Rectal smooth muscle tissue (tissue), 1 donor: ENCODE measurements at regions not wholly inside any gene's neighbourhood (a gene's known extent, or its start where the extent isn't known, plus 50 kb on each side); places are given as distances from the start of the nearest gene placed in this dataset.
"Not testable (repeated sequence)": the region's sequence is repeated elsewhere in the genome, so short reads cannot be mapped to it uniquely, and the experiment has no call there.

ENCODE experiments used
- H3K27ac ChIP-seq: one replicate; pipeline ENCODE4 v1.7.0; 2013; ENCODE audit warnings: low read depth, low read length, inconsistent platforms
- H3K27me3 ChIP-seq: one replicate; pipeline ENCODE4 v1.7.0; 2013; ENCODE audit warnings: low read length; ENCODE audit not compliant: control insufficient read depth, insufficient read depth
- H3K36me3 ChIP-seq: one replicate; pipeline ENCODE4 v1.7.0; 2013; ENCODE audit warnings: low read length; ENCODE audit not compliant: control insufficient read depth, insufficient read depth
- H3K4me1 ChIP-seq: one replicate; pipeline ENCODE4 v1.7.0; 2013; ENCODE audit warnings: low read length; ENCODE audit not compliant: control insufficient read depth, insufficient read depth
- H3K4me3 ChIP-seq: one replicate; pipeline ENCODE4 v1.7.0; 2013; ENCODE audit warnings: low read length
- H3K9ac ChIP-seq: one replicate; pipeline ENCODE4 v1.7.0; 2013; ENCODE audit warnings: low read length

DNA sequence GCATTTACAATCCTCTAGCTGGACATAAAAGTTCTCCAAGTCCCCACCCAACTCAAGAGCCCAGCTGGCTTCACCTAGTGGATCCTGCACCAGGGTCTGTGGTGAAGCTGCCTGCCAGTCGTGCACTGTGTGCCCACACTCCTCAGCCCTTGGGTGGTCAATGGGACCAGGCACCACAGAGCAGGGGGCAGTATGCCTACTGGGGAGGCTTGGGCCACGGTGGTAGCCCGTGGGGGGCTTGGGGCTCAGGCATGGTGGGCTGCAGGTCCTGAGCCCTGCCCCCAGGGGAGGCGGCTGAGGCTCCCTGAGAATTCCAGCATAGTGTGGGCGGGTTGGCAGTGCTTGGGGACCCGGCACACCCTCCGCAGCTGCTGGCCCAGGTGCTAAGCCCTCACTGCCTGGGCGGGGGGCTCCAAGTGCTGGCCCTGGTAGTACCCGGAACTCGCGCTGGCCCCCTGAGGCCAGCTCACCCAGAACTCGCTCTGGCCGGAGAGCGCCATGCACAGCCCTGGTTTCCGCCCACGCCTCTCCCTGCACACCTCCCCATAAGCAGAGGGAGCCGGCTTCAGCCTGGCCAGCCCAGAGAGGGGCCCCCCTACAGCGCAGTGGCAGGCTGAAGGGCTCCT is 1473.4 kb downstream of the SUCLG1 start:
- Histone ChIP-seq H3K27me3 (no peaks in the 10 kb centered on the region), H3K9ac (no peak overlapping the region), H3K4me1 (no peaks in the 10 kb centered on the region), H3K27ac (no peak overlapping the region), H3K36me3 (no peaks in the 10 kb centered on the region), H3K4me3 (no peak overlapping the region)

DNA sequence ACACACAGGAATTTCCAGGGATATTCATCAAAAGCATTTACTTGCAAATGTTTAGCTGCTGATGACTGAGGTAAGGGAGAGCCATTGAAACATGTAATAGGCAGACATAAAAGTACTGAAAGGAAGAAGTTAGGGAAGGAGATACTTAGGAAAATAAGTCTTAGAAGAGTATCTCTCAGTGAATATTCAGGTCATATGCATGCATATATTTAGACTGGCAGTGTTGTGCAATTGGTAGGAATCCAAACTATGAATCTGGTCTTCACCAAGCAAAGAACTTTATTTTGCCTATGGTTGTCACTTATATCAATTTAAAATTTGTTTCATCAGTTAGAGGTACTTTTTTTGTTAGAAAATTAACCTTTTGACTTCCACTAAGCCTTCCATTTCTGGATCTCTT is 1490.7 kb downstream of the SUCLG1 start:
- H3K4me3 ChIP-seq, result no peak overlapping the region
- no peak overlapping the region for H3K27ac ChIP-seq

DNA sequence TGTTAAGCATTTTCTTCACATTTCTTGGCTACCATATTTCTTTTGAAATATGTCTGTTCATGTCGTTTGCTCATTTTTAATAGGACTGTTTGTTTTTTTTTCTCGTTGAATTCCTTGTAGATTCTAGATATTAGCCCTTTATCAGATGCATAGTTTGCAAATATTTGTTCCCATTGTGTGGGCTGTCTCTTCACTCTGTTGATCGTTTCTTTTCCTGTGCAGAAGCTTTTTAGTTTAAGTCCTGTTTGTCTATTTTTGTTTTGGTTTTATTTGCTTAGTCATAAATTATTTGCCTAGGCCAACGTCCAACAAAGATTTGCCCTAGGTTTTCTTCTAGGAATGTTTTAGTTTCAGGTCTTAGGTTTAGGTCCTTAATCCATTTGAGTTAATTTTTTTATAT is 1494.7 kb downstream of the SUCLG1 start:
- H3K9ac ChIP-seq, result no peak overlapping the region
- H3K4me1 ChIP-seq, result no peaks in the 10 kb centered on the region
- no peaks in the 10 kb centered on the region for H3K36me3 ChIP-seq
- H3K4me3 ChIP-seq, result no peak overlapping the region
- H3K27ac ChIP-seq, result no peak overlapping the region
- no peaks in the 10 kb centered on the region for H3K27me3 ChIP-seq

More for the DNA sequence above, 1490.7 kb downstream of the SUCLG1 start:
- H3K9ac ChIP-seq, result no peak overlapping the region
- no peaks in the 10 kb centered on the region for H3K4me1 ChIP-seq
- no peaks in the 10 kb centered on the region for H3K36me3 ChIP-seq
- no peaks in the 10 kb centered on the region for H3K27me3 ChIP-seq

DNA sequence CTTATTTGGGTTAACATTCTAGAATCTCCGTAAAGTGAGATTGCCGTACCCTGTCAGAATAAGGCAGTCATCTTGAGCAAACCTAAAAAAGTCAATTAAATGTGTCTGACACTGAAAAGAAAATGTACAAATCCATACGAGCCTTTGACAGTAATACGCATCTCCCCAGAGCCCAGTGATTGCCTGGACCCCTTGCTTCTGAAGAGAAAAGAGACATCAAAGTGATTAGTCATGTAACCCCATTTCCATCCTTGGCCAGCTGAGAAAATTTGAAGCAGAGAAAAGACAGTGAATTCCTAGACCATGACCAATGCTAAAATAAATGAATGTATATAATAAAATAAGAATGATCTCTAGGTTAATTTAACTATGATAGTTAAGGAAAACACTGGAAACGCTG is 1499.4 kb downstream of the SUCLG1 start:
- no peaks in the 10 kb centered on the region for H3K4me1 ChIP-seq
- no peak overlapping the region for H3K27ac ChIP-seq
- H3K4me3 ChIP-seq, result no peak overlapping the region
- no peaks in the 10 kb centered on the region for H3K27me3 ChIP-seq
- no peak overlapping the region for H3K9ac ChIP-seq
- H3K36me3 ChIP-seq, result no peaks in the 10 kb centered on the region

DNA sequence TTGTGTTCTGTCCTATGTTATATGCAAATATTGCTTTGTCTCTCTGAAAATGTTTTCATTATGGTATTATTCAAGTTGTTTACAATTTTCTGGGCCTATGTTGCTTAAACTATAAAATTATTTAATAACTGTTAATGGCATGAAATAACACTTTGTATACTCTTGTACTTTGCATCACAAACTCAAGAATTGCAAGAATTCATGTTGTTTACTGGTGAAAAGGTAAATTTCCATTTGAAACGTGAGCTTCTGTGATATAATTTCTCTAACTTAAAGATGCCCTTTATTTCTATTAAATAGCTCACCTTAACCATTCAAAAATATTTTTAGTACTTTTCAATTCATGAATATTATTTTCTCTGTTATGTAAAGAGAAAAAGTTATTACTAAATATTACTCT is 1504.2 kb downstream of the SUCLG1 start:
- Histone ChIP-seq H3K36me3 (no peaks in the 10 kb centered on the region), H3K27me3 (no peaks in the 10 kb centered on the region), H3K4me1 (no peaks in the 10 kb centered on the region), H3K4me3 (no peak overlapping the region), H3K27ac (no peak overlapping the region), H3K9ac (no peak overlapping the region)

DNA sequence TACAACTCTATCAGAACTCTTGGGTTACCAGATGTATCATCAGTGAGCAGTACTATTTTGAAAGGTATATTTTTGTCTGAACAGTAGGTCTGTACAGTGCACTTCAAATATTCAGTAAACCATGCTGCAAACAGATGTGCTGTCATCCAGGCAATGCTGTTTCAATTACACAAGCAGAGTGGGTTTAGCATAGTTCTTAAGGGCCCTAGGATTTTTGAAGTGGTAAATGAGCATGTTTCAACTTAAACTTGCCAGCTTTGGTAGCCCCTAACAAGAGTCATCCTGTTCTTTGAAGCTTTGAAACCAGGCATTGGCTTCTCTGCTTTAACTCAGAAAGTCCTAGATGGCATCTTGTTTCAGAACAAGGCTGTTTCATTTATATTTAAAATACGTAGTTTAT is 1519.9 kb downstream of the SUCLG1 start:
- Histone ChIP-seq H3K4me3 (no peak overlapping the region), H3K27me3 (no peaks in the 10 kb centered on the region), H3K36me3 (no peaks in the 10 kb centered on the region), H3K27ac (no peak overlapping the region), H3K4me1 (no peaks in the 10 kb centered on the region), H3K9ac (no peak overlapping the region)

DNA sequence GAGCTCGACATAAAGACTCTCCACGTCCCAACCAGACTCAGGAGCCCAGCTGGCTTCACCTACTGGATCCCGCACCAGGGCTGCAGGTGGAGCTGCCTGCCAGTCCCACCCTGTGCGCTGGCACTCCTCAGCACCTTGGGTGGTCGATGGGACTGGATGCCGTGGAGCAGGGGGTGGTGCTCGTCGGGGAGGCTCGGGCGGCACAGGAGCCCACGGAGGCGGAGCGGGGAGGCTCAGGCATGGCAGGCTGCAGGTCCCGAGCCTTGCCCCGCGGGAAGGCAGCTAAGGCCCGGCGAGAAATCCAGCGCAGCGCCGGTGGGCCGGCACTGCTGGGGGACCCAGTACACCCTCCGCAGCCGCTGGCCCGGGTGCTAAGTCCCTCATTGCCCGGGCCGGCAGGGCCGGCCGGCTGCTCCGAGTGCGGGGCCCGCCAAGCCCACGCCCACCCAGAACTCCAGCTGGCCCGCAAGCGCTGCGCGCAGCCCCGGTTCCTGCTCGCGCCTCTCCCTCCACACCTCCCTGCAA is 1520.7 kb downstream of the SUCLG1 start:
- not testable (repeated sequence) for H3K9ac ChIP-seq, H3K27ac ChIP-seq

DNA sequence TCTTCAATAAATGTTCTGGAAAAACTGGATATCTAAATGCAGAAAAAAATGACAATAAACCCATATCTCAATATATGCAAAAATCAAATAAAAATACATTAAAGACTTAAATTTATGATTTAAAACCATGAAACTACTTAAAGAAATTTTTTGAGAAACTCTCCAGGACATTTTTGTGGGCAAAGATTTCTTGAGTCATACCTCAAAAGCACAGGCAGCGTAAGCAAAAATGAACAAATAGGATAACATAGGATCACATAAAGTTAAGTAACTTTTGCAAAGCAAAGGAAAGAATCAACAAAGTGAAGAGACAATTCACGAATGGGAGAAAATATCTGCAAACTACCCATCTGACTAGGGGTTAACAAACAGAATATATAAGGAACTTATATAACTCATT is 1545.5 kb downstream of the SUCLG1 start:
- no peak overlapping the region for H3K9ac ChIP-seq

More for the DNA sequence above, 1520.7 kb downstream of the SUCLG1 start:
- H3K36me3 ChIP-seq, H3K4me3 ChIP-seq, H3K4me1 ChIP-seq, H3K27me3 ChIP-seq: not testable (repeated sequence)

DNA sequence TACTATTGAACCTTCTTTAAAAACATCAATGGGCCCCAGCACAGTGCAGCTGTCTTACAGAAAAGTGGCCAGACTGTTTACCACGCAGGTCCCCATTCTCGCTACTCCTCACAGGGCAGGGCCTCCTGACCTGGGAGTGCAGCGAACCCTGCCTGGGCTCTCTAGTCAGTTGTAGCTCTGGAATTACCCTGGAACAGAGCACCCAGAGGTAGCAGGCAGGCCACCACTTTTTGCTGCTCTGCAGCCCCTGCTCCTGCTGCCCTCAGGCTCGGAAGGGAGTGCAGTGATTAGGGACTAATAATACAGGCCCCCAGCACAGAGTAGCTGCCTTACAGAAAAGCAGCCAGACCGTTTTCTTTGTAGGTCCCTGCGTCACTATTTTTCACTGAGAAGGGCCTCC is 1563.0 kb downstream of the SUCLG1 start:
- Histone ChIP-seq H3K27ac (no peak overlapping the region), H3K4me3 (no peak overlapping the region), H3K4me1 (no peaks in the 10 kb centered on the region), H3K27me3 (no peaks in the 10 kb centered on the region), H3K36me3 (no peaks in the 10 kb centered on the region), H3K9ac (no peak overlapping the region)

More for the DNA sequence above, 1545.5 kb downstream of the SUCLG1 start:
- no peak overlapping the region for H3K27ac ChIP-seq
- H3K4me3 ChIP-seq, result no peak overlapping the region
- H3K27me3 ChIP-seq, result no peaks in the 10 kb centered on the region
- H3K36me3 ChIP-seq, result no peaks in the 10 kb centered on the region
- H3K4me1 ChIP-seq, result no peaks in the 10 kb centered on the region

DNA sequence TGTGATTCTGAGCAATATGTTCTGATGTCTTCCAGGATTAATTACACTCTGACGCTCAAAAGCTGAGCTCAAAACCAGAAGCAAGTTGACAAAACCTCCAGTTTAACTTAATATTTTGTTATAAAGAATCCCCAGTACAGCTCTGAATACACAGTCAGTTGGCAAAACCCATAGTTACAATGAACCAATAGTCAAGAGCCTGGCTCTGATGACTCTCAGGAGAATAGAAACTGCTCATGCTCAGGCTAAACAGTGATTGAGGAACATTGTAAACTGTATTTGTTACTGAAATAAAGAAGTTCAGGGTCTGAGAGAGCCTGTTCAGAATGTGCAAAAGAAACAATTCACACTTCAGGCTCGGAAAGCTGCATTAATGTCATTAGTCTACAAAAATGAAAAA is 1565.9 kb downstream of the SUCLG1 start:
- Histone ChIP-seq H3K4me1 (no peaks in the 10 kb centered on the region), H3K36me3 (no peaks in the 10 kb centered on the region), H3K4me3 (no peak overlapping the region), H3K9ac (no peak overlapping the region), H3K27me3 (no peaks in the 10 kb centered on the region), H3K27ac (no peak overlapping the region)

DNA sequence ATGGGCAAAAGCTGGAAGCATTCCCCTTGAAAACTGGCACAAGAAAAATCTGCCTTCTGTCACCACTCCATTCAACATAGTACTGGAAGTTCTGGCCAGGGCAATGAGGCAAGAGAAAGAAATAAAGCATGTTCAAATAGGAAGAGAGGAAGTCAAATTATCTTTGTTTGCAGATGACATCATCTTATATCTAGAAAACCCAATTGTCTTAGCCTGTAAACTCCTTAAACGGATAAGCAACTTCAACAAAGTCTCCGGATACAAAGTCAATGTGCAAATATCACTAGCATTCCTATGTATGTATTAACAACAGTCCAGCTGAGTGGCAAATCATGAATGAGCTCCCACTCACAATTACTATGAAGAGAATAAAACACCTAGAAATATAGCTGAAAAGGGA is 1579.3 kb downstream of the SUCLG1 start:
- H3K27me3 ChIP-seq, result no peaks in the 10 kb centered on the region
- no peaks in the 10 kb centered on the region for H3K4me1 ChIP-seq
- H3K4me3 ChIP-seq, result no peak overlapping the region
- no peak overlapping the region for H3K9ac ChIP-seq
- H3K36me3 ChIP-seq, result no peaks in the 10 kb centered on the region
- H3K27ac ChIP-seq, result no peak overlapping the region

DNA sequence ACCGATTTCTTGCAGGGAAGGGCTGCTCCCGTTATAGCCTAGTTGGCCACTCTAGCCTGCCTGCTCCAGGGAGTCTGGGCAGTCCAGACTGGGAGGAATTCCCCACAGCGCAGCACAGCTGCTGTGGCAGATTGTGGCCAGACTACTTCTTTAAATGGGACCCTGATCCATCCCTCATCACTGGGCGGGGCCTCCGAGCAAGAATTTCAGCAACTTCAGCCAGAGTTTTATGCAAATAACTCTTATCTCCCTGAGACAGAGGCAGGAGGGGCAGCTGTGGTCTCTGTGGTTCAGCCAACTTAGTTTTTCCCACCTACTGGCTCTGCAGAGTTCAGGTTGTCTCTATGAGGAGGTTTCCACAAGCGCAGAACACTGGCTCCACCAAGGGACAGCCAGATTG is 1583.2 kb downstream of the SUCLG1 start:
- Histone ChIP-seq H3K27ac (no peak overlapping the region), H3K4me1 (no peaks in the 10 kb centered on the region), H3K27me3 (no peaks in the 10 kb centered on the region), H3K4me3 (no peak overlapping the region), H3K9ac (no peak overlapping the region), H3K36me3 (no peaks in the 10 kb centered on the region)

DNA sequence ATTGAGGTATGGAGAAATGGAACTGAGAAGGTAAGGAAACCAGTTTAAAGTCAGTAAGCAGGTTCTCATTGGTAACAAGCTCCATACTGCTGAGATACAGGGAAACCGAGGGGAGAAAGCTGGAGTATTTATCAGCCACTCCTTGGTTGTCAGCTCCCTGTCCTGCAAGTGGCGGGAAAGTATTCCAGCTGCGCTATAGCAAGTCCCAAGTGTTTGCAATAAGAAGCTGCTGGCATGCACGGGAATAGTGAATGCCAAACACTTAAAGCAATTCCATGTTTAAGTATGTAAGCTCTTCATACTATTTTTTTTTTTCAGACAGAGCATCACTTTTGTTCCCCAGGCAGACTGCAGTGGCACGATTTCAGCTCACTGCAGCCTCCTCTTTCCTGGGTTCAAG is 1601.1 kb downstream of the SUCLG1 start:
- Histone ChIP-seq H3K4me1 (no peaks in the 10 kb centered on the region), H3K27me3 (no peaks in the 10 kb centered on the region), H3K27ac (no peak overlapping the region), H3K9ac (no peak overlapping the region), H3K36me3 (no peaks in the 10 kb centered on the region), H3K4me3 (no peak overlapping the region)
